ENCODE measurements at regions not wholly inside any gene's neighbourhood (a gene's known extent, or its start where the extent isn't known, plus 50 kb on each side); places are given as distances from the start of the nearest gene placed in this dataset.

DNA sequence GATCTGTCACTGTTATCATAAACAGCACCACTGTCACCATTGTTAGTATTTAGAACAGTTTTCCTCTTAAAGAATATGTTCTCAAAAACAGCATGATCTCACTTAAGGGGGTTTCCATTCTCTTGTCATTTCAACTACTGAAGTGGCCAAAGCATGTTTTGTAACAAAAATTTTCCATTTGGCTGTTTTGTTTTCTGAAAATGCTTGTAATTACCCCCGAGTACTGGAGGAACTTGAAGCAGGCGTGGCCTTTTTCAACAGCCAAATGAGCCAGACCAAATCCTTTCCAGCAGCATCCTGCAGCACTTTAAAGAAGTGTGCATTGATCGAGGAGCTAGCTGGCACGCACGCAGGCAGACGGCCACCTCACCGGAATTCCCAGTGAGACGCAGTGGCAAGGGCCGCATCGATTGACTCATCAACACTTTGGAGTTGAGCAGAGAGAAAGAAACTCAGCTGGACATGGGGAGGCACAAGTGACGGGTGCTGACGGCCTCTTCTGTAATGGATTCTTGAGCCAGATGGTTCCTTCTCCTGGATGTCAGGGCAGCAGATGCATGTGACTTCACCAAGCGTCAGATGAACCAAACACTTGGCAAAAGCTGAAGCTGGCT is 234.3 kb upstream of the IGF1R start:
- Histone ChIP-seq H2AFZ (ENCODE audit: low read length) (no peak overlapping the region), H3K27me3 (ENCODE audit: insufficient read depth, low read length) (peaks cover 3% of the 10 kb centered on the region), H3K4me2 (ENCODE audit: insufficient read depth, low read length) (no peak overlapping the region), H3K4me1 (ENCODE audit: insufficient read depth, low read length) (no peaks in the 10 kb centered on the region), H3K79me2 (ENCODE audit: insufficient read depth, low read length) (no peaks in the 10 kb centered on the region), H3K4me3 (ENCODE audit: insufficient read depth, low read length) (no peak overlapping the region), H3K9me3 (ENCODE audit: low read depth, low read length) (no peaks in the 10 kb centered on the region), H3K36me3 (ENCODE audit: insufficient read depth, low read length) (no peaks in the 10 kb centered on the region), H4K20me1 (ENCODE audit: insufficient read depth, low read length) (no peaks in the 10 kb centered on the region), H3K27ac (ENCODE audit: low read depth, low read length) (no peak overlapping the region)
- TF ChIP-seq, protein P1, sequence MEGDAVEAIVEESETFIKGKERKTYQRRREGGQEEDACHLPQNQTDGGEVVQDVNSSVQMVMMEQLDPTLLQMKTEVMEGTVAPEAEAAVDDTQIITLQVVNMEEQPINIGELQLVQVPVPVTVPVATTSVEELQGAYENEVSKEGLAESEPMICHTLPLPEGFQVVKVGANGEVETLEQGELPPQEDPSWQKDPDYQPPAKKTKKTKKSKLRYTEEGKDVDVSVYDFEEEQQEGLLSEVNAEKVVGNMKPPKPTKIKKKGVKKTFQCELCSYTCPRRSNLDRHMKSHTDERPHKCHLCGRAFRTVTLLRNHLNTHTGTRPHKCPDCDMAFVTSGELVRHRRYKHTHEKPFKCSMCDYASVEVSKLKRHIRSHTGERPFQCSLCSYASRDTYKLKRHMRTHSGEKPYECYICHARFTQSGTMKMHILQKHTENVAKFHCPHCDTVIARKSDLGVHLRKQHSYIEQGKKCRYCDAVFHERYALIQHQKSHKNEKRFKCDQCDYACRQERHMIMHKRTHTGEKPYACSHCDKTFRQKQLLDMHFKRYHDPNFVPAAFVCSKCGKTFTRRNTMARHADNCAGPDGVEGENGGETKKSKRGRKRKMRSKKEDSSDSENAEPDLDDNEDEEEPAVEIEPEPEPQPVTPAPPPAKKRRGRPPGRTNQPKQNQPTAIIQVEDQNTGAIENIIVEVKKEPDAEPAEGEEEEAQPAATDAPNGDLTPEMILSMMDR (IDR thresholded peaks at IDR 0.05; ENCODE audit: extremely low read depth, low read depth, low read length): no peak
- no peak for DNase-seq (ENCODE audit: insufficient read length, low spot score, missing footprints)

DNA sequence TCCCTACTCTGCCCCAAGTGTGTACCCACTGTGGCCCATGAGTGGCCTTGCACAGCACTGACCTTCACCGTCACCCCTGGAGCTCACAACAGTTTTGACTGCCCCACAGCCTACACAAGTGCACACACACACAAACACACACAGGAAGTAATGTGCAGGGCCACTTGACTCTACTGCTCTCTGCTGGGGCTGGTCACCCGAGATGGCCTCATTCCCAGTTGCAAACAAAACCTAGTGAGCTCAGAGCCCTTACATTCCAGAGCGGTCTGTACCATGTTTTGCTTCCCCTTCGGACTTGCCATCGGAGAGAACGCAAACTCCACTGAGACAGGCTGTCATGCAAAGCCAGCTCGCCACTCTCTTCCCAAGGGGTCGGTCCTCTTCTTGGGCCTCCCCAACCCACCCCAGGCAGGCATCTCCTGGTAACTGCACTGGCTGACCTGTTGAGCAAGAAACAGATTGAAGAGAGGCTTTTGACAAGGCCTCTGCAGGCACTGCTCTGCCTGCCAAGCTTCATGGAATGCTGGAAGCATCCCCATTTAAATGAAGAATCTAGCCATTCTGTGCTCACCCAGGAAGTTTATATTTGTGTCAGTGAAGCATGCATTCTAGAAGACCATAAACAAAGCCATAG is 232.0 kb upstream of the IGF1R start:
- peak; percentile 46 for DNase-seq (ENCODE audit: insufficient read length, low spot score, missing footprints)
- Histone ChIP-seq H3K27me3 (ENCODE audit: insufficient read depth, low read length) (peaks cover 5% of the 10 kb centered on the region), H3K9me3 (ENCODE audit: low read depth, low read length) (no peaks in the 10 kb centered on the region), H3K4me2 (ENCODE audit: insufficient read depth, low read length) (no peak overlapping the region), H3K36me3 (ENCODE audit: insufficient read depth, low read length) (no peaks in the 10 kb centered on the region), H3K27ac (ENCODE audit: low read depth, low read length) (no peak overlapping the region), H3K79me2 (ENCODE audit: insufficient read depth, low read length) (no peaks in the 10 kb centered on the region), H4K20me1 (ENCODE audit: insufficient read depth, low read length) (no peaks in the 10 kb centered on the region), H3K4me1 (ENCODE audit: insufficient read depth, low read length) (no peaks in the 10 kb centered on the region), H3K4me3 (ENCODE audit: insufficient read depth, low read length) (no peak overlapping the region), H2AFZ (ENCODE audit: low read length) (no peak overlapping the region)
- TF ChIP-seq, protein P1 (IDR thresholded peaks at IDR 0.05; ENCODE audit: extremely low read depth, low read depth, low read length): no peak

DNA sequence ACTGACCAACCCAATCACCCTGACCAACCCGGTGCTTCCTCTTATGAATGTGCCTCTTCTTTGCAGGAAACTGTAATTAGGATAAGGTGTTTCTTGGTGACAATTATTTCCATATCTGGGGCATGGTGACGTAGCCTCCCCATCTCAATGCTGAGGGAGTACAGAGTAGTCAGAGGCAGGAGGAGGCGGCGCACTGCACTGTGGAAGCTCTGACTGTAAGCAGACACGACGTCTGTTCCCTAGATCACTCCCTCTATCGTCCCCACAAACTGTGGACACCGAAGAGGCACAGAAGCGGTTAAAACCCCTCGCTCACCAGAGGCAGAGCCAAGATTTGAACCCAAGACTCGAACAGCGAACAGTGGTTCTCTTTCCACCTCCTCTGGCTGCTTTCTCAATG is 231.0 kb upstream of the IGF1R start:
- Histone ChIP-seq H3K9me3 (ENCODE audit: low read depth, low read length) (no peaks in the 10 kb centered on the region), H3K27ac (ENCODE audit: low read depth, low read length) (no peak overlapping the region), H4K20me1 (ENCODE audit: insufficient read depth, low read length) (no peaks in the 10 kb centered on the region), H3K4me3 (ENCODE audit: insufficient read depth, low read length) (no peak overlapping the region), H3K27me3 (ENCODE audit: insufficient read depth, low read length) (peaks cover 14% of the 10 kb centered on the region), H3K4me1 (ENCODE audit: insufficient read depth, low read length) (peaks cover 2% of the 10 kb centered on the region), H3K4me2 (ENCODE audit: insufficient read depth, low read length) (no peak overlapping the region), H2AFZ (ENCODE audit: low read length) (no peak overlapping the region), H3K36me3 (ENCODE audit: insufficient read depth, low read length) (no peaks in the 10 kb centered on the region), H3K79me2 (ENCODE audit: insufficient read depth, low read length) (no peaks in the 10 kb centered on the region)
- DNase-seq (ENCODE audit: insufficient read length, low spot score, missing footprints): no peak
- TF ChIP-seq, protein P1 (IDR thresholded peaks at IDR 0.05; ENCODE audit: extremely low read depth, low read depth, low read length): no peak

DNA sequence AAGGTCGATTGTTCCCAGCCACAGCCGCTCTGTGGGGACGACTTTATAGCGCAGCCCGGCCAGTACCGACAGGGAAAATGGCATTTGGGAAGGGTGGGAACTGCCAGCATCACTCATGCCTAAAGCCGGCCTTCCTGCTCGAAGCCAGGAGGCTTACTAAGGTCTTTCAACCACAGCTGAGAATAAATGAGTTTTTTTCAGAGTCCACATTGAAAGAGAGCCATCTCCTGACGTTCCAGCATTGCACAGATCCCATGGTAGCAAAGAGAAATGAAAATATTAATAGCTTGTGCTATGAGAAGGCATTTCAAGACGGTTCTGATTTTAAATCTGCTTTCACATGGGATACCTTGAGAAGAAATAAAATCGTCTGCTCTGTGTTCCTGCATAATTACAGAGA is 230.2 kb upstream of the IGF1R start:
- Histone ChIP-seq H3K4me3 (ENCODE audit: insufficient read depth, low read length) (no peak overlapping the region), H4K20me1 (ENCODE audit: insufficient read depth, low read length) (no peaks in the 10 kb centered on the region), H3K27me3 (ENCODE audit: insufficient read depth, low read length) (peaks cover 19% of the 10 kb centered on the region), H3K27ac (ENCODE audit: low read depth, low read length) (no peak overlapping the region), H3K9me3 (ENCODE audit: low read depth, low read length) (no peaks in the 10 kb centered on the region), H3K36me3 (ENCODE audit: insufficient read depth, low read length) (no peaks in the 10 kb centered on the region), H3K4me2 (ENCODE audit: insufficient read depth, low read length) (no peak overlapping the region), H2AFZ (ENCODE audit: low read length) (no peak overlapping the region), H3K4me1 (ENCODE audit: insufficient read depth, low read length) (peaks cover 2% of the 10 kb centered on the region), H3K79me2 (ENCODE audit: insufficient read depth, low read length) (no peaks in the 10 kb centered on the region)
- no peak for DNase-seq (ENCODE audit: insufficient read length, low spot score, missing footprints)
- TF ChIP-seq, protein P1 (IDR thresholded peaks at IDR 0.05; ENCODE audit: extremely low read depth, low read depth, low read length): no peak

All from osteoblast (primary cell).